ENCODE measurements at regions not wholly inside any gene's neighbourhood (a gene's known extent, or its start where the extent isn't known, plus 50 kb on each side); places are given as distances from the start of the nearest gene placed in this dataset.

- peaks cover 0 to 34% (median 2%) of the 10 kb centered on the region in 4 donors for H3K4me1 ChIP-seq
- peaks cover 0 to 1% (median 0%) of the 10 kb centered on the region in 4 donors for H3K9me3 ChIP-seq
- no peaks in the 10 kb centered on the region for H3K36me3 ChIP-seq
- 74 to 89% methylated on average over 4 of the region's 4 CpGs for WGBS, 2 donors
- TF ChIP-seq EP300 (IDR thresholded peaks at IDR 0.05), result no peak
- no peak for TF ChIP-seq POLR2A (IDR thresholded peaks at IDR 0.05)
- TF ChIP-seq, protein P1, sequence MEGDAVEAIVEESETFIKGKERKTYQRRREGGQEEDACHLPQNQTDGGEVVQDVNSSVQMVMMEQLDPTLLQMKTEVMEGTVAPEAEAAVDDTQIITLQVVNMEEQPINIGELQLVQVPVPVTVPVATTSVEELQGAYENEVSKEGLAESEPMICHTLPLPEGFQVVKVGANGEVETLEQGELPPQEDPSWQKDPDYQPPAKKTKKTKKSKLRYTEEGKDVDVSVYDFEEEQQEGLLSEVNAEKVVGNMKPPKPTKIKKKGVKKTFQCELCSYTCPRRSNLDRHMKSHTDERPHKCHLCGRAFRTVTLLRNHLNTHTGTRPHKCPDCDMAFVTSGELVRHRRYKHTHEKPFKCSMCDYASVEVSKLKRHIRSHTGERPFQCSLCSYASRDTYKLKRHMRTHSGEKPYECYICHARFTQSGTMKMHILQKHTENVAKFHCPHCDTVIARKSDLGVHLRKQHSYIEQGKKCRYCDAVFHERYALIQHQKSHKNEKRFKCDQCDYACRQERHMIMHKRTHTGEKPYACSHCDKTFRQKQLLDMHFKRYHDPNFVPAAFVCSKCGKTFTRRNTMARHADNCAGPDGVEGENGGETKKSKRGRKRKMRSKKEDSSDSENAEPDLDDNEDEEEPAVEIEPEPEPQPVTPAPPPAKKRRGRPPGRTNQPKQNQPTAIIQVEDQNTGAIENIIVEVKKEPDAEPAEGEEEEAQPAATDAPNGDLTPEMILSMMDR (IDR thresholded peaks at IDR 0.05), result no peak
- no peak overlapping the region for H3K4me3 ChIP-seq
- H3K27ac ChIP-seq, result peak overlapping the region in 2 of 4 donors; percentile 52 to 62
- no peaks in the 10 kb centered on the region for H3K27me3 ChIP-seq
- no peak for DNase-seq (ENCODE audit: low spot score in 2 of 2)
Measured at GRCh38 chr3:106826791-106827311, 550.4 kb upstream of the CCDC54 start.

DNA sequence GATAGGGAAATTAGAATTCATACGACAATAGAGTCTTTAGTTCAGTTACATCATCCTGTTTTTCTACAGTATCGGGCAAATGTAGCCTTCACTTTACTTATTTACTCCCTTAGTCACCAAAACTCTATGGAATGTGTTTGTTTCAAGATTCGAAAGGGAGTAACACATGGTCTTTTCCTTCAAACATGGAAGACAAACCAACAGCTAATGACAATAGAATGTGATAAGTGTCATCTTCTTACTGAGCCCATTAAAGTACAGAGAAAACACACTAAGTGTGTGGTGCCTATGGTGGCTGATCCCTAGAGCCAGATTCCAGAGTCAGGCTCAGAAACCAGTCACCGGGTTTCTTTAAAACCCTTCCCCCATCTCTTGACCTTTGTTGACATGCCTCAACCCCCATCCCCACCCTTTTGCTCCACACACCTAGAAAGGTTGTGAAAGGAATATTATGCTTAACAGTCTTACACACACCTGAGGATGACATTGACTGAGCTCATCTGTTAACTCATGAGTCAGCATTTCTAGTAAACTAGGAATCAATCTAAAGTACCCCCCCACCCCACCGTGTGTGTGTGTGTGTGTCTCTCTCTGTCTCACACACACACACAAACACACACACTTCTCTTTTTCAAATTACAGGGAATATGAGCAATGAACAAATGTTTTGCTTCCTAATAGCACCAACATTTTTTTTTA lies 549.6 kb upstream of the CCDC54 start:
- Histone ChIP-seq H3K27me3 (no peaks in the 10 kb centered on the region), H3K36me3 (peaks cover 0 to 8% (median 0%) of the 10 kb centered on the region in 3 donors), H3K27ac (peak overlapping the region in 1 of 4 donors; percentile 52), H3K9me3 (peaks cover 0 to 9% (median 0%) of the 10 kb centered on the region in 4 donors), H3K4me1 (peaks cover 0 to 34% (median 2%) of the 10 kb centered on the region in 4 donors), H3K4me3 (no peak overlapping the region)
- TF ChIP-seq, protein P1 (IDR thresholded peaks at IDR 0.05), result no peak
- no peak for TF ChIP-seq EP300 (IDR thresholded peaks at IDR 0.05)
- TF ChIP-seq POLR2A (IDR thresholded peaks at IDR 0.05), result no peak
- WGBS, 2 donors, result 56 to 59% methylated on average over 5 of the region's 5 CpGs
- no peak for DNase-seq (ENCODE audit: low spot score in 2 of 2)

DNA sequence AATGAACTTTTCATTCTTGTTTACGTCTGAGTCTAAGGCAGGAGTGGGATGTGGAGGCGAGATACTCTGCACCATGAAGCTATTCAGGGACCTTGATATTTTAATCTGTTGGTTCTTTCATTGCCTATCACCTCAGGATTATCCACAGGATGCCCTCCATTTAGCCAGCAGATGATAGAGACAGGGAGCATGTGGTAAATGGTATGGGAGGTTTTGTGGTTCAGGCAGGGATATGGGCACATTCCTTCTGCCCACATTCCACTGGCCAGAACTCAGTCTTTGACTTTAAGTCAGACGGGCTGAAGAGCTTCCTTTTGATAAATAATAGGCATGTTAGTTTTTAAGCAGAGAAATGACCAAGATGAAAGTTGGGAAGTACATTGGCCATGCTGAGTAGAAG lies 548.0 kb upstream of the CCDC54 start:
- 29 to 32% methylated on average over 3 of the region's 3 CpGs for WGBS, 2 donors
- H3K27me3 ChIP-seq, result no peaks in the 10 kb centered on the region
- TF ChIP-seq POLR2A (IDR thresholded peaks at IDR 0.05) (no peak), EP300 (IDR thresholded peaks at IDR 0.05) (no peak)
- TF ChIP-seq, protein P1 (IDR thresholded peaks at IDR 0.05), result no peak
- DNase-seq (ENCODE audit: low spot score in 2 of 2), result no peak
- no peak overlapping the region for H3K4me3 ChIP-seq
- peaks cover 0 to 10% (median 0%) of the 10 kb centered on the region in 4 donors for H3K9me3 ChIP-seq
- H3K4me1 ChIP-seq, result peaks cover 0 to 34% (median 2%) of the 10 kb centered on the region in 4 donors
- H3K27ac ChIP-seq, result peak overlapping the region in 1 of 4 donors; percentile 54
- H3K36me3 ChIP-seq, result peaks cover 0 to 10% (median 0%) of the 10 kb centered on the region in 3 donors

- WGBS, 2 donors, result 80 to 88% methylated on average over 2 of the region's 2 CpGs
- H3K9me3 ChIP-seq, result peaks cover 0 to 10% (median 0%) of the 10 kb centered on the region in 4 donors
Measured at GRCh38 chr3:106830334-106830733, 546.9 kb upstream of the CCDC54 start.

More at GRCh38 chr3:106830334-106830733, 546.9 kb upstream of the CCDC54 start:
- TF ChIP-seq EP300 (IDR thresholded peaks at IDR 0.05) (no peak), POLR2A (IDR thresholded peaks at IDR 0.05) (no peak)
- TF ChIP-seq, protein P1 (IDR thresholded peaks at IDR 0.05), result no peak
- Histone ChIP-seq H3K27ac (no peak overlapping the region), H3K4me3 (no peak overlapping the region), H3K36me3 (peaks cover 0 to 10% (median 0%) of the 10 kb centered on the region in 3 donors), H3K27me3 (no peaks in the 10 kb centered on the region), H3K4me1 (peaks cover 0 to 26% (median 2%) of the 10 kb centered on the region in 4 donors)
- DNase-seq (ENCODE audit: low spot score in 2 of 2), result no peak
